Right cardiac atrium (tissue), 5 donors: ENCODE measurements at regions not wholly inside any gene's neighbourhood (a gene's known extent, or its start where the extent isn't known, plus 50 kb on each side); places are given as distances from the start of the nearest gene placed in this dataset.
A peak's percentile ranks its signal among the peaks of the same experiment; 100 is the strongest.
"Not testable (repeated sequence)": the region's sequence is repeated elsewhere in the genome, so short reads cannot be mapped to it uniquely, and the experiment has no call there.

Source experiments
- ATAC-seq, 2 donors: fragments of 200-7000 bp; cut with Tn5 transposase; one replicate each; pipeline versions ENCODE4 v1.8.0 to v1.9.1; 2020; ENCODE audit warnings: moderate library complexity in 2 of 2, mild to moderate bottlenecking in 1 of 2
- DNase-seq, 3 donors: peaks; one replicate each; pipeline ENCODE4 v3.0.0-alpha.2; 2020
- H3K27ac ChIP-seq: one replicate; pipeline ENCODE4 v1.5.1; 2013; ENCODE audit warnings: mild to moderate bottlenecking, low read length, control low read depth, moderate library complexity
- H3K27me3 ChIP-seq: one replicate; pipeline ENCODE4 v1.6.1; 2013; ENCODE audit not compliant: control insufficient read depth, insufficient read depth
- H3K4me1 ChIP-seq: one replicate; pipeline ENCODE4 v1.6.1; 2013; ENCODE audit warnings: low read length; ENCODE audit not compliant: control insufficient read depth, insufficient read depth
- H3K4me3 ChIP-seq: one replicate; pipeline ENCODE4 v1.5.1; 2013; ENCODE audit warnings: low read length, control low read depth
- H3K9me3 ChIP-seq: one replicate; pipeline ENCODE4 v1.6.1; 2013; ENCODE audit warnings: low read length; ENCODE audit not compliant: control insufficient read depth
- WGBS: extraction: QIAGEN DNeasy Blood & Tissue Kit; methylation state at CpG from one replicate; pipeline ENCODE4 v1.1.7; 2013; 5-methylcytosine and 5-hydroxymethylcytosine counted together
- intact Hi-C, 4 donors: fragments of 100-400 bp; cut with DNase I; formaldehyde crosslinking; loops; one replicate each; pipeline versions ENCODE4 v1.11.0 to v1.14.0; 2022 to 2023
- donor health status: healthy with polysubstance abuse.
- donor health status: DM: no; HTN: yes; CAD: no.
- donor health status: DM: no; HTN: no; CAD: no.
- donor health status: DM: no; HTN: yes; CAD: no; lungs with severe emphysema.
- donor health status: DM: yes; HTN: yes; CAD: no.

DNA sequence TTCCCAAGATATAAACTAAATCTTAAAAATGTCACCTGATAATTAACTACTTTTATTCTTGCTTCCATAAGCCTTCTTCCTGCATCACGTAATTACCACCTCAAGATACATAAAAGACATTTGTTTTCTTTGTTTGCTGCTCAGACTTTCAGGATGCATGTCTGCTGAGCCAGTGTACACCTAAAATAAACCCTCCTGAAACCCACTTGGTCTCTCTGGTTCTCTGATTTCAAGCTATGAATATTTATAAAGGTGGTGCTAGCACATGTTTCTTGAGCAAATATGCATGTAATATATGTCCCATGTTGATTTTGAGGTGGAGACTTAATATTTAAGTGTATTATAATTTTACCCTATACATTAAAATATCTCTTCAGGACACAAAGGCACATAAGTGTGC lies 1627.7 kb upstream of the CDH9 start:
- intact Hi-C loops: no loop called here
- no peak for DNase-seq
- H3K9me3 ChIP-seq: peaks cover 2% of the 10 kb centered on the region
- no peak for ATAC-seq
- H3K4me3 ChIP-seq: no peak overlapping the region
- H3K4me1 ChIP-seq: no peaks in the 10 kb centered on the region
- 60% methylated on average over 1 of the region's 1 CpG for WGBS
- H3K27me3 ChIP-seq: no peaks in the 10 kb centered on the region
- no peak overlapping the region for H3K27ac ChIP-seq

DNA sequence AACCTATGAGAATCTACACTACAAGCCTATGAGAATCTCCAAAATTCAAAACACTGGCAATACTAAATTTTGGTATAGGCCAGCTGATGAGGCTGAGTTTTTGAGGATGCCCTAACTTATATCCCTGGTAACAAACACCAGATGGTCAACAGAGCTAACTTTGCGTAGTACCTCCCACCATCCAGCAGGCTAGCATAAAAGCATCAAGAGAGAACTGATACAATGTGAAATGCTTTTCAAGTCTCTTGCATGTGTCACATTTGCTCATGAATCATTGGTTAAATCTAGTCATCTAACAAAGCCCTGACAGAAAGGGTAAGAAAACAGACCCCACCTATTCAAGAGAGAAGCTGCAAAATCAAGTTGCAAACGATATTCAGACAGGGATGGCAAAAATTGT lies 1609.7 kb upstream of the CDH9 start:
- 75% methylated on average over 2 of the region's 2 CpGs for WGBS
- H3K4me3 ChIP-seq: no peak overlapping the region
- no peak for ATAC-seq

DNA sequence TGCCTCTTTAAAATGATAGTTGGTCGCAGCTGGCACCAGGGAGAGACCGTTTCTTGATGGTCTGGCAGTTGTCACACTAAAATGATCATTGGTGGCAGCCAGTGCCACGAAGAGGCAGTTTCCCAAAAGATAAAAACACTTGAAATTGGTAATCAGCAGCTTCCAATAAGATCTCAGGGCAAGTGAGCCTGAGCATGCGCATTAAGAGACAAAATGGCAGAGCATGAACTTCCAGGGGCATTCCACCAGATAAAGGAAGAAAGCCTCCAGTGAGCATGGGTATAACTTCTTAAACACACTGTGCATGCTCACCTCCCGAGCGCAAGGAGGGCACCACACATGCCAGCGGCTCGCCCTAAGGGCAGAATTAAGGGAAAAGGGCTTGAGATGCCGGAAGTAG lies 1594.2 kb upstream of the CDH9 start:
- intact Hi-C loops: no loop called here
- no peak overlapping the region for H3K27ac ChIP-seq
- H3K4me1 ChIP-seq: no peaks in the 10 kb centered on the region
- H3K4me3 ChIP-seq: no peak overlapping the region
- peaks cover 2% of the 10 kb centered on the region for H3K9me3 ChIP-seq
- 83% methylated on average over 9 of the region's 9 CpGs for WGBS
- no peak for ATAC-seq
- no peak for DNase-seq
- H3K27me3 ChIP-seq: no peaks in the 10 kb centered on the region

More for the DNA sequence above, 1609.7 kb upstream of the CDH9 start:
- Histone ChIP-seq H3K4me1 (no peaks in the 10 kb centered on the region), H3K27ac (no peak overlapping the region), H3K9me3 (no peaks in the 10 kb centered on the region), H3K27me3 (no peaks in the 10 kb centered on the region)
- intact Hi-C loops: no loop called here
- DNase-seq: no peak

DNA sequence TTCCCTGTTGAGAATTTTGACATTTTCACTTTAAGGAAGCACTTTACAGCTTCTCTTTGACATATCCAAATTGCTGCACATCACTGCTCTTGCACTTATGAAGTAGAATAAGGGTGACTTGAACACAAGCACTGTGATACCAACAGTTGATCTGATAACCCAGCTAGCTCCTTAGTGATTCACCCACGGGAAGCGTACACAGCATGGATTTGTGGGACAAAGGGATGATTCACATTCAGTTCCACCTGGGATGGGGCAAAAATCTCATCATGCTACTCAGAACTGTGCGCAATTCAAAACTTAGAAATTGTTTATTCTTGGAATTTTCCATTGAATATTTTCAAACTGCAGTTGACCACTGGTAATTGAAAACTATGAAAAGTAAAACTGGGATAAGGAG lies 1565.5 kb upstream of the CDH9 start:
- intact Hi-C loops: no loop called here
- ATAC-seq (no peak), DNase-seq (no peak)
- WGBS: 89% methylated on average over 3 of the region's 3 CpGs
- H3K27ac ChIP-seq: no peak overlapping the region
- no peak overlapping the region for H3K4me3 ChIP-seq
- peaks cover 5% of the 10 kb centered on the region for H3K9me3 ChIP-seq
- H3K27me3 ChIP-seq: no peaks in the 10 kb centered on the region
- H3K4me1 ChIP-seq: no peaks in the 10 kb centered on the region

DNA sequence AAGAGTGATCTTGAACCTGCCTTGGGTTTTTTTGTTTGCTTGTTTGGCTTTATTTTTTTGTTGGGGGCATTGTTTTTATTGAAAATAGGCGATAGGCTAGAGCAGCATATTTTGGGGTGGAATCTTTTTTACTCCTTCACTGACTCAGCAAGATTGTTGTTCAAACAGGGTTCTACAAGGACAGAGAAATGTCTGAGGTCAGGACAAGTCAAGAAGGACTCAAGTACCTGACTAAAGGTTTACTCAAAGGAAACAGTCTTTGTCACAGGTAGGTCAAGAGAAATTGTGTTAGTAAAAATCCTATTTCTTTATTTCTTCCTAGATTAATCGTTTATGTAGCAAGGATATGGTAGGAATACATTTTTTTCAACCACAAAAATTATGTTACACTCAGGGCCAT lies 1564.0 kb upstream of the CDH9 start:
- no peak for DNase-seq
- peaks cover 5% of the 10 kb centered on the region for H3K9me3 ChIP-seq
- 68% methylated on average over 2 of the region's 2 CpGs for WGBS
- ATAC-seq: no peak
- H3K27me3 ChIP-seq: no peaks in the 10 kb centered on the region
- no peak overlapping the region for H3K27ac ChIP-seq
- intact Hi-C loops: no loop called here
- no peaks in the 10 kb centered on the region for H3K4me1 ChIP-seq
- H3K4me3 ChIP-seq: no peak overlapping the region

DNA sequence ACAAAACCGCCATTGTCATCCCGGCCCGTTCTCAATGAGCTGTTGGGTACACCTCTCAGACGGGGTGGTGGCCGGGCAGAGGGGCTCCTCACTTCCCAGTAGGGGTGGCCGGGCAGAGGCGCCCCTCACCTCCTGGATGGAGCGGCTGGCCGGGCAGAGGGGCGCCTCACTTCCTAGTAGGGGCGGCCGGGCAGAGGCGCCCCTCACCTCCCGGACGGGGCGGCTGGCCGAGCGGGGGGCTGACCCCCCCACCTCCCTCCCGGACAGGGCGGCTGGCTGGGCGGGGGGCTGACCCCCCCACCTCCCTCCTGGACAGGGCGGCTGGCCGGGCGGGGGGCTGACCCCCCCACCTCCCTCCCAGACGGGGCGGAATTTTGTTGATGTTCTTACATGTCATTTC lies 1558.3 kb upstream of the CDH9 start:
- H3K4me1 ChIP-seq, intact Hi-C loops, H3K4me3 ChIP-seq, H3K27ac ChIP-seq, ATAC-seq, H3K27me3 ChIP-seq, H3K9me3 ChIP-seq: not testable (repeated sequence)
- DNase-seq: peak in 1 of 3 donors; percentile 16
- WGBS: 96% methylated on average over 26 of the region's 26 CpGs

DNA sequence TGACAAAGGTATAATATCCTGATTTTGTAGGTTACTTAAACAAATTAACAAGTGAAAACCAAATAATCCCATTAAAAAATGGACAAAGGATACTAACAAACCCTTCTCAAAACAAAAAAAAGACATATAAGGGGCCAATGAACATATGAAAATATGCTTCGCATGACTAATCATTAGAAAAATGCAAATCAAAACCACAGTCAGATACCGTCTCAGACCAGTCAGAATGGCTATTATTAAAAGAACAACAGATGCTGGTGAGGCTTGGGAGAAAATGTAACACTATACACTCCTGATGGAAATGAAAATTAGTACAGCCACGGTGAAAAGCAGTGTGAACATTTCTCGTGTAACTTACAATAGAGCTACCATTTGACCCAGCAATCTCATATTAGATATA lies 1542.2 kb upstream of the CDH9 start:
- ATAC-seq (no peak), DNase-seq (no peak)
- Histone ChIP-seq H3K9me3 (peaks cover 3% of the 10 kb centered on the region), H3K27me3 (no peaks in the 10 kb centered on the region), H3K4me3 (no peak overlapping the region), H3K4me1 (no peaks in the 10 kb centered on the region), H3K27ac (no peak overlapping the region)
- WGBS: 79% methylated on average over 4 of the region's 4 CpGs
- intact Hi-C loops: no loop called here

DNA sequence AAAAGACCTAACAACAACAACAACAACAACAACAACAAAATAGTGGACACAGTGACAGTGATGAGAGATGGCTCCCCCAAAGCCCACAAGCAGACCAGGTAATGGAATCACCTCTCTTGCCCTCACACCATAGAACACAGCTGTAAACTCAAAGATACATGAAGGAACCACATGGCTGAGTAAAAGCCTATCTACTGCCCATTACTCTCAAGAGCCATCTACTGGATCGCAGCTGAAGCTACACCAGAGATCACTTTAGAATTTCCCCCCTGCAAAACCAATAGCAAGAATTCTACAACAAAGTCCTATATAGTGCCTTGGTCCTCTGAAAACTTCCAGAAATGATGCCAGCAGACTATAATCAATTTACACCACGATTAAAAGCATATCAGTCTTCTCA lies 1537.6 kb upstream of the CDH9 start:
- H3K27me3 ChIP-seq: no peaks in the 10 kb centered on the region
- no peak overlapping the region for H3K27ac ChIP-seq
- peaks cover 6% of the 10 kb centered on the region for H3K9me3 ChIP-seq
- intact Hi-C loops: no loop called here
- 54% methylated on average over 2 of the region's 2 CpGs for WGBS
- no peak for ATAC-seq
- DNase-seq: no peak
- no peak overlapping the region for H3K4me3 ChIP-seq
- H3K4me1 ChIP-seq: no peaks in the 10 kb centered on the region

DNA sequence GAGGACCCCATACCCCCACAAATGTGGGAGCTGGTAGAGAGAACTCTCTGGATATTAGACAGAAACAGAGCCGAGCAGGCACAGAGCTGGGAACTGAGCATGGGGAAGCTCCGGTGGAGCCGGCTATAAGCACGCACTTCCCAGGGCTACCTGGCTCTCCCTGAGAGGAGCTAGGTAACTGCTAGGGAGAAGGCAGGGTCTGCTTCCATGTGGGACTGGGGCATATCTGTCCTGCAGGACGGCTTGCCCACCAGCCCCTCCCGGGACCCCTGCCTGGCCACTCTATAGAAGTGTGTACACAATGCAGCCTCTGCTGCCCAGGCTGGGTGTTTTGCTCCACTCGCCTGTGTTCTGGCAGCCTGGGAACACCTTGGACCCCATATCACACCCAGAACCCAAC lies 1537.0 kb upstream of the CDH9 start:
- Histone ChIP-seq H3K27ac (no peak overlapping the region), H3K9me3 (peaks cover 6% of the 10 kb centered on the region), H3K4me3 (no peak overlapping the region), H3K4me1 (no peaks in the 10 kb centered on the region), H3K27me3 (no peaks in the 10 kb centered on the region)
- no peak for DNase-seq
- WGBS: 91% methylated on average over 7 of the region's 7 CpGs
- intact Hi-C loops: no loop called here
- ATAC-seq: peak in 1 of 2 donors; percentile 21

DNA sequence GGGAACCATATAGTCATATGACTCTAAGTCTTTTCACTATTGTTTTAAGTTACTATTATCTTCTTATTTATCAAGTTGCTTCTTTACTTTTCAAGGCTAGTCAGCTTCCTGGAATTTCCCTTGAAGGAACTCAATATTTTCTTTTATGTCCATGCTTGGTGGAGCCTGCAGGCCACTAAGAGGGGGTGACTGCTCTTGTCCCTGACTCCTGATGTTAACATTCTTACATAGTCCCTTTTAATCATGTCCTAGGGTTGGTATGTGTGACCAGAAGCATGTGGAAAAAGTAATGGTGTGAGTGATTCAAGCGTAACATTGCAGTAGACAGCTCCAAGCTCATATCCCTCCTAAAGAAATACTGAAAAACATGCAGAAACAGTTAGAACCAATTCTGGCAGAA lies 1536.2 kb upstream of the CDH9 start:
- Histone ChIP-seq H3K27me3 (no peaks in the 10 kb centered on the region), H3K9me3 (peaks cover 6% of the 10 kb centered on the region), H3K27ac (no peak overlapping the region), H3K4me1 (no peaks in the 10 kb centered on the region), H3K4me3 (no peak overlapping the region)
- 89% methylated on average over 1 of the region's 1 CpG for WGBS
- no peak for DNase-seq
- intact Hi-C loops: no loop called here
- no peak for ATAC-seq

DNA sequence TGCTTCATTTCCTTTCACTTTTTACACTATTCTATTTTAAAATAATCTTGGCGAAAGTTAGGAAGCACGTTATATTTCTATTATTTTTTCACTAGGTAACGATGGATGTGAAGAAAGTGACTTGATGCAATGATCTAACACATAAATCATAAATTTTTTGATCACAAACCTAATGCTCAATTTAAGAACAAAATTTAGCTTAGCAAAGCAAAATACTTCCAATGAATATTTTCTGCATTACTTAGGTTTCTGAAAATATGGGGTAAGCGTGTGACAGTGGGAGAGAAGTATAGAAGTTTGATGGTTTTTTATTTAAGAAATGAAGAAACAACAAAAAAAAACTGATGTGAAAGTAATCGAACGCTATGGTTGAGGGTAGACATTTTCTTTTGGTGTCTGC lies 1528.7 kb upstream of the CDH9 start:
- DNase-seq (no peak), ATAC-seq (no peak)
- Histone ChIP-seq H3K27ac (no peak overlapping the region), H3K4me1 (no peaks in the 10 kb centered on the region), H3K27me3 (no peaks in the 10 kb centered on the region), H3K4me3 (no peak overlapping the region), H3K9me3 (no peaks in the 10 kb centered on the region)
- intact Hi-C loops: no loop called here
- 85% methylated on average over 6 of the region's 6 CpGs for WGBS

DNA sequence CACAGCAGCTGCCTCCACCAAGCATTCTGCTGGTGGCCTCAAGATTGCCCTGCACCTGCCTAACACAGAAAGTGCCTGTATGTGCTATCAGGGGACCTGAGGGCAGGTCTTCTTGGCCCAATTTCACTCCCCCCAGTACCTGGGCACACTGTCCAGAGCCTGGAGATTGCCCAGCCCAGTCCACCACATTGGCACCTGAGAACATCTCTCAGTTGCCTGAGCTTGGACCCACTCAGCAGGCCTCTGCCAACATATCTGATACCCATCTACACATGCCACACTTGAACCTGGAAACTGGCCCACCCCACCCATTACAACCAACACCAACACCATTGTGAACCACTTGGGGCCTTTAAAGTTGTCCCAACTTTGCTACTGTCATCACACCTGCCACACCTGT lies 1523.1 kb upstream of the CDH9 start:
- no peak for ATAC-seq
- no peak overlapping the region for H3K27ac ChIP-seq
- H3K4me1 ChIP-seq: no peaks in the 10 kb centered on the region
- H3K9me3 ChIP-seq: peaks cover 3% of the 10 kb centered on the region
- DNase-seq: no peak
- intact Hi-C loops: no loop called here
- no peak overlapping the region for H3K4me3 ChIP-seq
- no peaks in the 10 kb centered on the region for H3K27me3 ChIP-seq
